Adrenal gland (tissue), 5 donors: ENCODE measurements at regions not wholly inside any gene's neighbourhood (a gene's known extent, or its start where the extent isn't known, plus 50 kb on each side); places are given as distances from the start of the nearest gene placed in this dataset.

Source experiments
- CTCF ChIP-seq, 6 experiments: fragments of 450-650 bp in 4 of 6; fragments of 200-600 bp in 2 of 6; sonication (generic) in 1 of 6; IDR thresholded peaks; 1 replicate in 5 of 6; 2 replicates in 1 of 6; pipeline versions ENCODE4 v1.5.1 to v1.8.0; 2016 to 2021; ENCODE audit warnings: antibody characterized with exemption in 6 of 6, mild to moderate bottlenecking in 2 of 6, moderate library complexity in 1 of 6
- POLR2A ChIP-seq, 2 donors: fragments of 450-650 bp; IDR thresholded peaks; one replicate each; pipeline ENCODE4 v1.6.1; 2017; ENCODE audit warnings: antibody characterized with exemption in 2 of 2, mild to moderate bottlenecking in 2 of 2, moderate library complexity in 1 of 2
- donor health status: DM: no; HTN: no; CAD: no.

- TF ChIP-seq CTCF (IDR thresholded peaks at IDR 0.05) (no peak), POLR2A (IDR thresholded peaks at IDR 0.05) (no peak)
These were observed 94.7 kb upstream of the TARDBP start for GRCh38 chr1:10917513-10918454.
